HEK293 (cell line): ENCODE measurements at regions not wholly inside any gene's neighbourhood (a gene's known extent, or its start where the extent isn't known, plus 50 kb on each side); places are given as distances from the start of the nearest gene placed in this dataset.
A peak's percentile ranks its signal among the peaks of the same experiment; 100 is the strongest.

Experiments used
- CTCF ChIA-PET: fragments of 350-600 bp; formaldehyde crosslinking; extraction: SDS; loops from one replicate; lab custom pipeline; 2021; ENCODE audit warnings: antibody characterized with exemption; lab: Yijun Ruan, JAX
- POLR2A ChIA-PET: fragments of 300-600 bp; formaldehyde crosslinking; extraction: SDS; loops from one replicate; lab custom pipeline; 2020; ENCODE audit warnings: antibody characterized with exemption, inconsistent platforms; lab: Yijun Ruan, JAX
- H3K27ac ChIP-seq: fragments of 200-500 bp; sonication (Bioruptor generic); 2 replicates; pipeline ENCODE4 v1.5.1; 2014; ENCODE audit warnings: low read depth, low read length, control low read depth, inconsistent platforms; ENCODE audit errors: extremely low read depth
- H3K36me3 ChIP-seq, 2 experiments: fragments of 200-500 bp in 1 of 2; sonication (Bioruptor generic) in 1 of 2; 1 replicate in 1 of 2; 2 replicates in 1 of 2; pipeline ENCODE4 v1.5.1; 2014 to 2017; ENCODE audit warnings: inconsistent platforms in 2 of 2, low read length in 2 of 2; ENCODE audit not compliant: control insufficient read depth in 2 of 2, insufficient read depth in 1 of 2
- H3K4me1 ChIP-seq: fragments of 200-500 bp; sonication (Bioruptor generic); 2 replicates; pipeline ENCODE4 v1.5.1; 2014; ENCODE audit warnings: mild to moderate bottlenecking, low read length, inconsistent platforms; ENCODE audit not compliant: control insufficient read depth, insufficient read depth
- H3K4me3 ChIP-seq: 2 replicates; pipeline ENCODE4 v1.5.1; 2011; ENCODE audit warnings: low read depth, mild to moderate bottlenecking, control low read depth, low read length, moderate library complexity
- H3K9me3 ChIP-seq: fragments of 200-500 bp; sonication (Bioruptor generic); 2 replicates; pipeline ENCODE4 v1.5.1; 2014; ENCODE audit warnings: low read depth, low read length, inconsistent platforms; ENCODE audit not compliant: control insufficient read depth, insufficient read depth
- IKZF3 ChIP-seq: fragments of 450-650 bp; IDR thresholded peaks from 2 replicates; pipeline ENCODE4 v1.5.0; 2018; ENCODE audit warnings: missing biosample characterization, mild to moderate bottlenecking, missing genetic modification characterization, moderate library complexity
- KLF1 ChIP-seq: fragments of 450-650 bp; formaldehyde crosslinking; IDR thresholded peaks from 2 replicates; pipeline ENCODE4 v1.5.1; 2016; ENCODE audit warnings: missing biosample characterization, missing genetic modification characterization
- KLF16 ChIP-seq: fragments of 450-650 bp; formaldehyde crosslinking; IDR thresholded peaks from 2 replicates; pipeline ENCODE4 v1.5.1; 2017; ENCODE audit warnings: missing biosample characterization, missing genetic modification characterization
- ZBTB7A ChIP-seq: fragments of 450-650 bp; formaldehyde crosslinking; IDR thresholded peaks from 2 replicates; pipeline ENCODE4 v1.5.1; 2016; ENCODE audit warnings: low read depth, missing biosample characterization, missing genetic modification characterization
- ZFP41 ChIP-seq: fragments of 450-650 bp; formaldehyde crosslinking; IDR thresholded peaks from 2 replicates; pipeline ENCODE4 v1.5.1; 2016; ENCODE audit warnings: missing biosample characterization, missing genetic modification characterization, borderline replicate concordance
- ZNF202 ChIP-seq: fragments of 450-650 bp; formaldehyde crosslinking; IDR thresholded peaks from 2 replicates; pipeline ENCODE4 v1.5.1; 2016; ENCODE audit warnings: missing biosample characterization, missing genetic modification characterization, borderline replicate concordance
- ZNF280C ChIP-seq: fragments of 450-650 bp; formaldehyde crosslinking; IDR thresholded peaks from 2 replicates; pipeline ENCODE4 v1.5.1; 2016; ENCODE audit warnings: missing biosample characterization, missing genetic modification characterization
- ZNF426 ChIP-seq: fragments of 450-650 bp; formaldehyde crosslinking; IDR thresholded peaks from 2 replicates; pipeline ENCODE4 v1.5.1; 2017; ENCODE audit warnings: missing biosample characterization, missing genetic modification characterization, mild to moderate bottlenecking, inconsistent platforms, moderate library complexity
- ZNF549 ChIP-seq: fragments of 450-650 bp; IDR thresholded peaks from 2 replicates; pipeline ENCODE4 v1.5.1; 2018; ENCODE audit warnings: missing biosample characterization, missing genetic modification characterization, mild to moderate bottlenecking, inconsistent platforms, moderate library complexity
- ZNF558 ChIP-seq: fragments of 450-650 bp; formaldehyde crosslinking; IDR thresholded peaks from 2 replicates; pipeline ENCODE4 v1.5.1; 2016; ENCODE audit warnings: missing biosample characterization, missing genetic modification characterization
- ZNF571 ChIP-seq: fragments of 450-650 bp; formaldehyde crosslinking; IDR thresholded peaks from 2 replicates; pipeline ENCODE4 v1.5.0; 2017; ENCODE audit warnings: missing biosample characterization, missing genetic modification characterization
- ZNF654 ChIP-seq: fragments of 450-650 bp; formaldehyde crosslinking; IDR thresholded peaks from 2 replicates; pipeline ENCODE4 v1.5.1; 2016; ENCODE audit warnings: low read depth, missing biosample characterization, missing genetic modification characterization
- ZNF677 ChIP-seq: fragments of 450-650 bp; IDR thresholded peaks from 2 replicates; pipeline ENCODE4 v1.5.0; 2018; ENCODE audit warnings: missing biosample characterization, mild to moderate bottlenecking, missing genetic modification characterization, moderate library complexity
- ZNF704 ChIP-seq: fragments of 450-650 bp; formaldehyde crosslinking; IDR thresholded peaks from 2 replicates; pipeline ENCODE4 v1.5.1; 2016; ENCODE audit warnings: missing biosample characterization, missing genetic modification characterization
- ZNF707 ChIP-seq: fragments of 450-650 bp; formaldehyde crosslinking; IDR thresholded peaks from 2 replicates; pipeline ENCODE4 v1.5.1; 2016; ENCODE audit warnings: missing biosample characterization, missing genetic modification characterization
- ZNF837 ChIP-seq: fragments of 450-650 bp; formaldehyde crosslinking; IDR thresholded peaks from 2 replicates; pipeline ENCODE4 v1.5.1; 2016; ENCODE audit warnings: missing biosample characterization, missing genetic modification characterization
- ZNF843 ChIP-seq: fragments of 450-650 bp; formaldehyde crosslinking; IDR thresholded peaks from 2 replicates; pipeline ENCODE4 v1.5.1; 2016; ENCODE audit warnings: missing biosample characterization, missing genetic modification characterization
- ZSCAN30 ChIP-seq: fragments of 450-650 bp; IDR thresholded peaks from 2 replicates; pipeline ENCODE4 v1.5.1; 2018; ENCODE audit warnings: missing biosample characterization, mild to moderate bottlenecking, missing genetic modification characterization, moderate library complexity
- ZSCAN5A ChIP-seq: fragments of 450-650 bp; formaldehyde crosslinking; IDR thresholded peaks from 2 replicates; pipeline ENCODE4 v1.5.1; 2016; ENCODE audit warnings: missing biosample characterization, missing genetic modification characterization
- TF ChIP-seq, protein P1 (sequence below): fragments of 450-650 bp; formaldehyde crosslinking; IDR thresholded peaks from 2 replicates; pipeline ENCODE4 v1.5.1; 2016; ENCODE audit warnings: missing biosample characterization, missing genetic modification characterization, borderline replicate concordance

DNA sequence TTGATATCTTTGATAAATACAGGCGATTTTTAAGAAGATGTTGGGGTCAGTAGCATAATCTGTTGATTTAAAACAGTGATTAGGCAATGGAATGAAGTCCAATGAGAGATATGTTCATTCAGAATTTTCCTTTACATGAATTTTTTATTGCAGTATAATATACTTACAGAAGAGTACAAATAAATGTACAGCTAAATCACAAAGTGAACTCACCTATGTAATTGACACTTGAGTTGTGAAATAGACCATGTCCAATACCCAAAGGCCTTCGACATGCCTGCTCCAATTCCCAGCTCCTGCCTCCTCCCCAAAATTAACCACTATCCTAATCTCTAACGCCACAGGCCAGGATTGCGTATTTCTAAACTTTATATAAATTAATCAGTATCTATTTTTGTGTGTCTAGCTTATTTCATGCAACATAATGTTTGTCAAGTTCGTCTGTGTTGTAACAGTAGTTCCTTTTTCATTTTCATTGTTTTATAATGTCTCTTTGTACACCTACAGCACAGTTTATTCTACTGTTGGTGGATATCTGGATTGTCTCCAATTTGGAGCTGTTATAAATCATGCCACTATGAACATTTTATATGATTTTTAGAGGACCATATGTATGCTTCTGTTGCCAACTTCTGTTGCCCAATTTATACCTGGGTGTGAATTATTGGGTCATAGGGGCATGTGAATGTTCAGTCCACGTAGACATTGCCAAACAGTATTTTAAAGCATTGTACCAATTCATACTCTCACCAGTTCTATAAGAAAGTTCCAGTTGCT is 208.3 kb downstream of the TLE1 start:
- H3K27ac ChIP-seq: no peak overlapping the region
- no peak overlapping the region for H3K4me3 ChIP-seq
- no peaks in the 10 kb centered on the region for H3K4me1 ChIP-seq
- no peaks in the 10 kb centered on the region for H3K9me3 ChIP-seq
- no peaks in the 10 kb centered on the region for H3K36me3 ChIP-seq
- CTCF ChIA-PET: interaction anchor here (0.8 kb wide), 1 partner anchor 26 kb away, joined by 4 read pairs; no protein-coding TSS in a partner anchor
- no peak for TF ChIP-seq ZSCAN5A (tag by site-specific recombination)
- TF ChIP-seq KLF1 (tag by site-specific recombination): no peak
- no peak for TF ChIP-seq ZNF549
- POLR2A ChIA-PET: no interaction called here

- H3K27ac ChIP-seq: no peak overlapping the region
- TF ChIP-seq ZNF426 (tag by site-specific recombination) (no peak), ZNF704 (tag by site-specific recombination) (no peak), ZNF677 (tag by site-specific recombination) (0 out of 2 replicates have a peak, but pooled peaks have one; percentile 45), ZBTB7A (tag by site-specific recombination) (no peak), ZNF843 (tag by site-specific recombination) (no peak), ZNF707 (tag by site-specific recombination) (no peak)
- H3K9me3 ChIP-seq: no peaks in the 10 kb centered on the region
- ChIA-PET CTCF (interaction anchor here (0.6 kb wide), 2 partner anchors 83 to 197 kb away, joined by 3 read pairs; no protein-coding TSS in a partner anchor), POLR2A (no interaction called here)
- H3K4me3 ChIP-seq: no peak overlapping the region
- no peaks in the 10 kb centered on the region for H3K36me3 ChIP-seq
- H3K4me1 ChIP-seq: no peaks in the 10 kb centered on the region
Observed at GRCh38 chr9:81479573-81479972, 209.8 kb downstream of the TLE1 start.

GRCh38 chr9:81477669-81478068 is 211.7 kb downstream of the TLE1 start:
- H3K27ac ChIP-seq: no peak overlapping the region
- H3K4me3 ChIP-seq: no peak overlapping the region
- H3K36me3 ChIP-seq: no peaks in the 10 kb centered on the region
- ChIA-PET POLR2A (no interaction called here), CTCF (no interaction called here)
- H3K9me3 ChIP-seq: no peaks in the 10 kb centered on the region
- TF ChIP-seq ZFP41 (no peak), KLF16 (tag by site-specific recombination) (no peak), ZNF280C (tag by site-specific recombination) (no peak), ZNF654 (tag by site-specific recombination) (no peak), ZNF571 (tag by site-specific recombination) (no peak), ZSCAN30 (no peak), ZNF837 (tag by site-specific recombination) (no peak), ZNF202 (tag by site-specific recombination) (no peak), IKZF3 (tag by site-specific recombination) (no peak), ZNF558 (tag by site-specific recombination) (no peak)
- TF ChIP-seq, protein P1, sequence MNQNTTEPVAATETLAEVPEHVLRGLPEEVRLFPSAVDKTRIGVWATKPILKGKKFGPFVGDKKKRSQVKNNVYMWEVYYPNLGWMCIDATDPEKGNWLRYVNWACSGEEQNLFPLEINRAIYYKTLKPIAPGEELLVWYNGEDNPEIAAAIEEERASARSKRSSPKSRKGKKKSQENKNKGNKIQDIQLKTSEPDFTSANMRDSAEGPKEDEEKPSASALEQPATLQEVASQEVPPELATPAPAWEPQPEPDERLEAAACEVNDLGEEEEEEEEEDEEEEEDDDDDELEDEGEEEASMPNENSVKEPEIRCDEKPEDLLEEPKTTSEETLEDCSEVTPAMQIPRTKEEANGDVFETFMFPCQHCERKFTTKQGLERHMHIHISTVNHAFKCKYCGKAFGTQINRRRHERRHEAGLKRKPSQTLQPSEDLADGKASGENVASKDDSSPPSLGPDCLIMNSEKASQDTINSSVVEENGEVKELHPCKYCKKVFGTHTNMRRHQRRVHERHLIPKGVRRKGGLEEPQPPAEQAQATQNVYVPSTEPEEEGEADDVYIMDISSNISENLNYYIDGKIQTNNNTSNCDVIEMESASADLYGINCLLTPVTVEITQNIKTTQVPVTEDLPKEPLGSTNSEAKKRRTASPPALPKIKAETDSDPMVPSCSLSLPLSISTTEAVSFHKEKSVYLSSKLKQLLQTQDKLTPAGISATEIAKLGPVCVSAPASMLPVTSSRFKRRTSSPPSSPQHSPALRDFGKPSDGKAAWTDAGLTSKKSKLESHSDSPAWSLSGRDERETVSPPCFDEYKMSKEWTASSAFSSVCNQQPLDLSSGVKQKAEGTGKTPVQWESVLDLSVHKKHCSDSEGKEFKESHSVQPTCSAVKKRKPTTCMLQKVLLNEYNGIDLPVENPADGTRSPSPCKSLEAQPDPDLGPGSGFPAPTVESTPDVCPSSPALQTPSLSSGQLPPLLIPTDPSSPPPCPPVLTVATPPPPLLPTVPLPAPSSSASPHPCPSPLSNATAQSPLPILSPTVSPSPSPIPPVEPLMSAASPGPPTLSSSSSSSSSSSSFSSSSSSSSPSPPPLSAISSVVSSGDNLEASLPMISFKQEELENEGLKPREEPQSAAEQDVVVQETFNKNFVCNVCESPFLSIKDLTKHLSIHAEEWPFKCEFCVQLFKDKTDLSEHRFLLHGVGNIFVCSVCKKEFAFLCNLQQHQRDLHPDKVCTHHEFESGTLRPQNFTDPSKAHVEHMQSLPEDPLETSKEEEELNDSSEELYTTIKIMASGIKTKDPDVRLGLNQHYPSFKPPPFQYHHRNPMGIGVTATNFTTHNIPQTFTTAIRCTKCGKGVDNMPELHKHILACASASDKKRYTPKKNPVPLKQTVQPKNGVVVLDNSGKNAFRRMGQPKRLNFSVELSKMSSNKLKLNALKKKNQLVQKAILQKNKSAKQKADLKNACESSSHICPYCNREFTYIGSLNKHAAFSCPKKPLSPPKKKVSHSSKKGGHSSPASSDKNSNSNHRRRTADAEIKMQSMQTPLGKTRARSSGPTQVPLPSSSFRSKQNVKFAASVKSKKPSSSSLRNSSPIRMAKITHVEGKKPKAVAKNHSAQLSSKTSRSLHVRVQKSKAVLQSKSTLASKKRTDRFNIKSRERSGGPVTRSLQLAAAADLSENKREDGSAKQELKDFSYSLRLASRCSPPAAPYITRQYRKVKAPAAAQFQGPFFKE (tag by site-specific recombination): no peak
- H3K4me1 ChIP-seq: no peaks in the 10 kb centered on the region
